H54 (cell line): ENCODE measurements at regions not wholly inside any gene's neighbourhood (a gene's known extent, or its start where the extent isn't known, plus 50 kb on each side); places are given as distances from the start of the nearest gene placed in this dataset.

Experiments used
- DNase-seq: peaks from one replicate; pipeline ENCODE4 v3.0.0; 2011; ENCODE audit warnings: low spot score, mixed read lengths; ENCODE audit not compliant: insufficient read length
- FAIRE-seq: peaks from 3 replicates; lab custom pipeline; 2011; peaks lifted over from hg19 to GRCh38; lab: Jason Lieb, UNC
- POLR2A ChIP-seq: IDR thresholded peaks from 2 replicates; pipeline ENCODE4 v1.6.1; 2011; ENCODE audit warnings: low read depth, mild to moderate bottlenecking, low read length

DNA sequence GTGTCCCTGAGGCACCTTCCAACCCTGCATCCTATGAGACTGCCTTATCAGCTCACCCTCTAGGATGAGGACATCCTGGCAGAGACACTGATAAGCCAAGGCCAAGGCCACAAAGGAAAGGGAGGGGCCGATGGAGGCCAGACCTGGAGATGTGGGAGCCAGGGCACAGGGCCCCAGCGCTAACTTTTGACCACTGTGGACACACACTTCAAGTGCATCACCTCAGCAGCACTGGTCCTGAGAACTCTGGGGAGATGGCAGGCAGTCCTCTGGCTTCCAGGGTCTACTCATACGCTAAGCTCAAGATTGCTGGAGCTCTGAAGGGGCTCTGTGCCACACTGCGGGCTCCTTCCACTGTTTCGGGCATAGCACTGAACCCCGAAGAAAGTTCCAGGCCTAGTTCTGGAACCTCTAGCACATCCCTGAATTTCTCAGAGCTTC is 100.2 kb upstream of the ID2 start:
- FAIRE-seq (no peak), DNase-seq (no peak)
- no peak for TF ChIP-seq POLR2A

DNA sequence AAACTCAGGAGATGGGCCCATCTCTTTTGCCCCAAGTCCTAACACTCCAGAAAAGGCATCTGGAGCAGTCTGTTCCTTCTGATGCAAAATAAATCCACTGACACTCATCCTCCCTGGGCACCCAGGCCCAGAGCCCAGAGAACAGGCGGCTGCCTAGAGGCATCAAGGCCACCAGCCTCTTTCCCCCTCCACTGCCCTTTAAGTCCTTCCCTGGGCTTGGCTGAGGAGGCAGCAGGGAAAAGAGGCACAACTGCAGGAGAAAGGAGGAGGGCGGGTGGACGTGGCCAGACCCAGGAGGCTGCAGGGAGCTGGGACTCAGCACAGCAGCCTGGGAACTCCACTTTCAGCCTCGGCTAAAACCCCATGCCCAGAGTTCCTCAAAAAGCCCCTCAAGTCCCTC is 99.7 kb upstream of the ID2 start:
- DNase-seq (no peak), FAIRE-seq (no peak)
- no peak for TF ChIP-seq POLR2A

- FAIRE-seq (no peak), DNase-seq (no peak)
- no peak for TF ChIP-seq POLR2A
These were observed 99.0 kb upstream of the ID2 start for GRCh38 chr2:8582651-8583399.

- FAIRE-seq (no peak), DNase-seq (no peak)
- TF ChIP-seq POLR2A: no peak
These were observed 98.3 kb upstream of the ID2 start for GRCh38 chr2:8583400-8584173.

DNA sequence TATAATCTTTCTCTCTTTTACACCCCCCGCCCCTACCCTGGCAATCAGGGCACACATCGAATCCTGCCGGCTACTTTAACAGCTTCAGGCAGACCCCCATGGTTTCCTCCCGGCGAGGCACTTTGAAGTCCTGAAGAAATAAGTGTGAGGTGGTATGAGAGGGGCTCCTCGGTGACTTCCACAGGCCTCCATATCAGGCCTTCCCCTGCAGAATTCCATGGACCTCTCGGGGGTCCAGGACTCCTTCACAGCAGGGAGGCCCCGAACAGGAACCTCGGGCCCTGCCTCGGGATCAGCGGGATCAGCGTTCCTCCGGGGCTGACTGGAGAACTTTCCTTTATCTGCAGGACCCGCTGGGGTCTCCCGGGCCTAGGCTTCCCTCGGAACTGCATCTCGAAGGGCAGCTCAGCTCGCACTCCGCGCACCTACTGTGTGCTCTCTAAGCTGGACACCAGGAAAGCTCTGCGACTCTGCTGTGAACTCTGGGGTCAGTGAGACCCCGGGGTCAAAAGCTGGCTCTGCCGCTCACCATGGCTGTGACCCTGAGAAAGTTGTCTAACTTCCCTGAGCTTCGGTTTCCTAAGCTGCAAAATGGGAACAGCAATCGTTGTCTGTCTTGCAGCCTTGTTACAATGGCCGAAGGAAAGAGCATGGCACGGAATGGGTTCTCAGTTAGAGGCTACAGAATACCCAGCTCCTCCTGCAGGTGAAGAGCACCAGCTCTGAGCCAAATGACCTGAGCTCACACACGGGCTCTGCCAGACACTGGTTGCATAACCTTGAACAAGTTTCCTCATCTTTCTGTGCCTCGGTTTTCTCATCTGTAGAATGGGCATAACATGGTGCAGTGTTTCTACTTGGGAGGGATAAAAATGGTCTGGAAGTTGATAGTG is 97.4 kb upstream of the ID2 start:
- FAIRE-seq (no peak), DNase-seq (no peak)
- no peak for TF ChIP-seq POLR2A

- DNase-seq: no peak
These were observed 95.3 kb upstream of the ID2 start for GRCh38 chr2:8586457-8587051.

GRCh38 chr2:8587251-8587791 is 94.5 kb upstream of the ID2 start:
- DNase-seq: no peak
- no peak for TF ChIP-seq POLR2A
- no peak for FAIRE-seq

More at GRCh38 chr2:8586457-8587051, 95.3 kb upstream of the ID2 start:
- TF ChIP-seq POLR2A: no peak
- FAIRE-seq: no peak

GRCh38 chr2:8587920-8588830 is 93.7 kb upstream of the ID2 start:
- TF ChIP-seq POLR2A: no peak
- DNase-seq (no peak), FAIRE-seq (no peak)

GRCh38 chr2:8588831-8589191 is 93.0 kb upstream of the ID2 start:
- DNase-seq (no peak), FAIRE-seq (no peak)
- TF ChIP-seq POLR2A: no peak

DNA sequence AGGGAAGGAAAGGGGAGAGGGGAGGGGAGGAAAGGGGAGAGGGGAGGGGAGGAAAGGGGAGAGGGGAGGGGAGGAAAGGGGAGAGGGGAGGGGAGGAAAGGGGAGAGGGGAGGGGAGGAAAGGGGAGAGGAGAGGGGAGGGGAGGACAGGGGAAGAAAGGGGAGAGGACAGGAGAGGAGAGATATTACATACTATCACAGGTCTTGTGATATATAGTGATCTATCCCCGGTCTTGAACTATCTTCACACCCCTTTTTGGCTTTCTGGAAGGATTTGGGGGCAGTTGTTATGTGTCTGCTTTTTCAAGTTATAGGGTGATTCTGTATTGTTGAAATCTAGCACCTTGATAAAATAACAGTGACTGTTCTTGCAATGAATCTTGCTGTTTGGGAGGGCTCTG is 92.1 kb upstream of the ID2 start:
- TF ChIP-seq POLR2A: no peak
- FAIRE-seq (no peak), DNase-seq (no peak)

DNA sequence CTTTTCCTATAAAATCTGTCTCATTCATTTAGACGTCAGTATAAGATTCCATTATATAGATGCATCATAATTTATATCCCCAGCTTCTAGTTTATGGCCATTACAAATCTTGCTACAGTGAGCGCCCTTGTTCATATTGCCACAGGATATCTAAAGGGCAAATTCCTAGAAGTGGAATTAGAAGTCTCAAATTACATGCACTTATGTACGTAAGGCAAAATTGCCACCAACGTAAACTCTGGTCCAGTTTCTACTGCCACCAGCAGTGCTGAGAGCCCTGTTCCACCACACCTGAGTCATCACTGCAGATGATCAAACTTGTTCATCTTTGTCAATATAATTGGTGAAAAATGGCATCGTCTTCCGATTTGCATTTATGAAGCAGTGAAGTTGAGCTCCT is 90.9 kb upstream of the ID2 start:
- TF ChIP-seq POLR2A: no peak
- FAIRE-seq (no peak), DNase-seq (no peak)

DNA sequence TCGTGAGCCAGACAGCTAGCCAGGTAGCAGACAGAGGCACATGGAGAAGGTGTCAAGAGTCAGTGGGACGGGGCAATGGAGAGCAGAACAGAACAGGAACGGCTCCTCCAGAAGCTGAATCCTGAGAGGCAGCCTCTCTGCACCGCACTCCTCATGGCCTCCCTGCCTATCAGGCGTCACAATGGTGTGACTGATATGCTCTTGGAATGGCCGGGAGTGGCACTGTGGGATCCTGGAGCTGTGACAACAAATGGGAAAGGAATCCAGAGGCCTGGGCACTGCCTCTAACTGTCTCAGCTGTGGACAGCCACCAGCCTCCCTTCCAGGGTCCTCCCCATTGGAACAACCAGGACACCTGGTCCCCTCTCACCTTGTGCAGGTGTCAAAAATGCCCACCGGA is 89.1 kb upstream of the ID2 start:
- FAIRE-seq (no peak), DNase-seq (no peak)
- no peak for TF ChIP-seq POLR2A
